GM21381 (cell line): ENCODE measurements at regions not wholly inside any gene's neighbourhood (a gene's known extent, or its start where the extent isn't known, plus 50 kb on each side); places are given as distances from the start of the nearest gene placed in this dataset.
"Not testable (repeated sequence)": the region's sequence is repeated elsewhere in the genome, so short reads cannot be mapped to it uniquely, and the experiment has no call there.

Source experiments
- ATAC-seq: cut with Tn5 transposase; IDR thresholded peaks from one replicate; pipeline ENCODE4 v1.9.1; 2021; ENCODE audit warnings: mild to moderate bottlenecking, moderate library complexity; ENCODE audit not compliant: unreplicated experiment

- no peak for ATAC-seq
These were observed 154.1 kb downstream of the SH3BP4 start for GRCh38 chr2:235105821-235106359.

- no peak for ATAC-seq
These were observed 155.2 kb downstream of the SH3BP4 start for GRCh38 chr2:235106874-235107639.

- no peak for ATAC-seq
These were observed 155.8 kb downstream of the SH3BP4 start for GRCh38 chr2:235107640-235107951.

- not testable (repeated sequence) for ATAC-seq
These were observed 157.7 kb downstream of the SH3BP4 start for GRCh38 chr2:235109561-235109960.

GRCh38 chr2:235112365-235112764 lies 160.5 kb downstream of the SH3BP4 start:
- ATAC-seq = no peak

- ATAC-seq = no peak
These were observed 162.0 kb downstream of the SH3BP4 start for GRCh38 chr2:235113854-235114253.

- no peak for ATAC-seq
These were observed 162.5 kb downstream of the SH3BP4 start for GRCh38 chr2:235114286-235114685.

- no peak for ATAC-seq
These were observed 163.7 kb downstream of the SH3BP4 start for GRCh38 chr2:235115521-235115920.

GRCh38 chr2:235116885-235117492 lies 165.2 kb downstream of the SH3BP4 start:
- no peak for ATAC-seq

- no peak for ATAC-seq
These were observed 175.0 kb downstream of the SH3BP4 start for GRCh38 chr2:235126768-235127167.

GRCh38 chr2:235127931-235128330 lies 176.1 kb downstream of the SH3BP4 start:
- ATAC-seq = no peak

- no peak for ATAC-seq
These were observed 178.0 kb downstream of the SH3BP4 start for GRCh38 chr2:235129850-235130249.

GRCh38 chr2:235131334-235132305 lies 179.8 kb downstream of the SH3BP4 start:
- ATAC-seq = no peak

- no peak for ATAC-seq
These were observed 180.8 kb downstream of the SH3BP4 start for GRCh38 chr2:235132651-235133050.

GRCh38 chr2:235133837-235134236 lies 182.0 kb downstream of the SH3BP4 start:
- ATAC-seq = no peak

GRCh38 chr2:235134420-235134819 lies 182.6 kb downstream of the SH3BP4 start:
- ATAC-seq = no peak

GRCh38 chr2:235135195-235135965 lies 183.6 kb downstream of the SH3BP4 start:
- ATAC-seq = no peak

GRCh38 chr2:235135990-235136561 lies 184.3 kb downstream of the SH3BP4 start:
- ATAC-seq = no peak

- no peak for ATAC-seq
These were observed 186.5 kb downstream of the SH3BP4 start for GRCh38 chr2:235138339-235138738.
